Stimulated activated CD4-positive, alpha-beta T cell treated with anti-CD3 and anti-CD28 coated beads, Interleukin-1b, Interleukin-23, amount 100 ng/mL, for 4 hours (primary cell): ENCODE measurements at regions not wholly inside any gene's neighbourhood (a gene's known extent, or its start where the extent isn't known, plus 50 kb on each side); places are given as distances from the start of the nearest gene placed in this dataset.
"Not testable (repeated sequence)": the region's sequence is repeated elsewhere in the genome, so short reads cannot be mapped to it uniquely, and the experiment has no call there.

Experiments
- DNase-seq, 2 donors: peaks; one replicate each; pipeline ENCODE4 v3.0.0-alpha.2; 2020; ENCODE audit warnings: low read depth in 2 of 2

DNA sequence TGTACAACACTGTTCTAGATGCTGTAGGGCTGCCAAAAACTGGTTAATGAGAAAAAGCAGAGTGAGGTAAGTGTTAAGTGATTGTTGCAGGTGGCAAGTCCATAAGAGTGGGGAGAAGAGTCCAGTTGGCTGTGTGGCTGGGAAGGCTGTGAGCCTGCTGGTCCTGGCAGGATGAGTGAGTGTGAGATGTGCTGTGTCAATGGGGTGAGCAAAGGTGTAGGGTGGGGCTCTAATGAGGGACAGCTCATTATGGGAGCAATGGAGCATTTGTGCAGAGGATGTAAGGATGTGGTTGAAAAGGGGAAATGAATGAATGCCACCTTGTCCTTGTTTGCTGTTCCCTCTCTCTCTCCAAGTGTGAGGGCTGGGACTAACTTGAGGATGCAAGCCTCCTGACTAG lies 145.3 kb upstream of the ROPN1 start:
- DNase-seq: no peak

DNA sequence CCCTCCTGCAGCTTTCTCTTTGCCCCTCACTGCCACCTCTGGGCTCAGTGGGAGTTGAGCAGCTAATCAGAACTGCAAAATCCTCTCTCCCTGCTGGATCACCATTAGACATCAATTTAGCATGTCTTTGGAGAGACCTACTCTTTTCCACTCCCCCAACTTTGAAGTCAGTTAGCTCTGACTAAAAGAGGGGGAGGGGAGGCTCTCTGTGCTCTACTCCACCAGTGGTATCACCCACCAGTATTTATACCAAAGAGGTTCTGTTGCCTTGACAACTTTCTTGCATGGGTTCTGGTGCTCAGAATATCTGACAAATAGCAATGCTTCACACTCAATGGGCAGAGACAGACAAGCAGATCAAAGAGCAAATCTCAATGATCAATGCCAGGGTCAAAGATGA lies 146.2 kb upstream of the ROPN1 start:
- DNase-seq: no peak

DNA sequence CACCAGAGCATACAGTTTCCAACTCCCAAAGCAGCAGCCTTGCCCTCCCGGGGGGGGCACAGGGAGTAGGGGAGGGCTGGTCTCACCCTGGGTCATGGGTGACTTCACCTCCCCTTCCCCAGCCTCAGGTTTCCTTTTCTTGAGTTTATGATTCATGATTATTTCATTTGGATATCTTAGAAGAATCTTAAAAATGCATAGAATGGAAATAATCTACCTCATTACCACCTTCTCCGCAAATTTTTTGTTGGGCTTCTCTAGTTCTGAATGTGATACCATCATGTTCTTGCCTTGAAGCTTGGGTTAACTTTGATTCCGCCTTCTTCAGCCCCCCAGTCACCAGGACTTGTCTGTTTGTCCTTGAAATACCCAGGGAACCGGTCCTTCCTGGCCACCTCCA lies 148.8 kb upstream of the ROPN1 start:
- no peak for DNase-seq

DNA sequence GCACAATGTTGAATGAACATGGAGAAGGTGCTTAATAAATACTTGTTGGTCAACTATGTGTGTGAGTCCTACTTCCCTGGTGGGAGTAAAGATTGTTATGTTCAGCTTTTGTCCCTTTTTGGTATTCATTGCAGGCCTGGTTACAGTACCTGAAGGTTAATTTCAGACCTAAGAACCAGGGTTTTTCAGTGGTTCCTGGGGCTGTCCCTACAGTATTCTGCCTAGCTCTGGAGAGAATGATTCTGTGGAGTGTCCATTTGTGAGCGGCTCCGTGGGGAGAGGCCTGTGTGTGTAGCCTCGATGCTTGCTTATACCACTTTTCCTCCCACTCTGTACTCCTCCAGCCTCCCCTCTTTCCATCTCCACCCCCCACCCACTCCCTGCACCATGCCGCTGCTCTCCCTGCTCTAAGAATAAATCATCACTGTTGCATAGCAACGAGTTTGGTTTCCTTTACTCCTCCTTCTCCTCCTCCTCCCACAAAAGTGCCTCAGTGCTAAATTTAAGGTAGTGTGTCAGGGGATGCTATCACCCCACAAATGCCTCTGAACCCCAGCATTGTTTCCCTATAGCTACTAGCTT lies 150.6 kb upstream of the ROPN1 start:
- DNase-seq: no peak

DNA sequence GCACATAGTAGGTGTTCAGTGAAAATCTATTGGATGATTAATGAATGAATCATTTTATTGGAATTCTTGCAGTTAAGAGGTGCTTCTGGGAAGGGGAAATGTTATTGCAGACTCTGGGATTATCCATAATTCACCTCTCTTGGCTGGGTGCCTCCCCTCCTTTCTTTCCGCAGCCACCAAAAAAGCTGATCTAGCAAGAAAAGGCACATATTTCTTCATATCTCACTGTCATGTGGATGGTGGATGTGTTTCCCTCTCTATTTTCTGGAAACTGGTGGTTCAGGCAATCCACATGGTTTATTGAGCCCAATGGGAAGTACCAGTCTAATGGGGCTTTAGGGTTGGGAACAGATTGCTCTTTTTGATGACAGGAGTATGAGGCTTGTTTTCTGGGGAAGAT lies 151.1 kb upstream of the ROPN1 start:
- DNase-seq: no peak

DNA sequence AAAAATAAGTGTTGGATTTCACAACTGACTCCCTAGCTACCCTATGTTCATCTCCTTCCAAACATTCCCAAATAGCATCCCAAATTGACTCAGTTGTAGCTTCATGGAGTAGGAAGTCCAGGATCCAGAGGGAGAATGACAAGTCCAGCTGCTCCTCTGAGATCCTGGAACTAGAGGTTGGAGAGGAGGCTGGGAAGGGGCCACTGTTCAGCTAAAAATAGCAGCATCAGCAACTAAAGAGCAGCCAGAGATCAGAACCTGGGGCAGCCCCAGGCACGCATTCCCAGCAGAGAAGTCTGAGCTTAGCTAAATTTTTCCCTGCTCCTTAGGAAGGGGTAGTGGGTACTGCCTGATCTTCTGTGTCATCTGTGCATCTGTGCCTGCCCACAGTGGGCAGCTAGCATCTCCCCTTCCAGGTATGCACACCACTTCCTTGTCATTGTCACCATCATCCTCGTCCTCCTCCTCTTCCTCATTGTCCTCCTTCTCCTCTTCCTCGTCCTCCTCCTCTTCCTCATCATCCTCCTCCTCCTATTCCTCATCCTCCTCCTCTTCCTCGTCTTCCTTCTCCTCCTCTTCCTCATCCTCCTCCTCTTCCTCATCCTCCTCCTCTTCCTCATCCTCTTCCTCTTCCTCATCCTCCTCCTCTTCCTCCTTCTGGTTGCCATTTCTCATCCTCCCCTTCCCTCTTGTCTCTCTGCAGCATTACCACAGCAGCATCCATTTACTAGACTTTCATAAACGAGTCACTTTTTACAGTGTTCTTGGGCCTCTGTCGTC lies 152.3 kb upstream of the ROPN1 start:
- DNase-seq: no peak

DNA sequence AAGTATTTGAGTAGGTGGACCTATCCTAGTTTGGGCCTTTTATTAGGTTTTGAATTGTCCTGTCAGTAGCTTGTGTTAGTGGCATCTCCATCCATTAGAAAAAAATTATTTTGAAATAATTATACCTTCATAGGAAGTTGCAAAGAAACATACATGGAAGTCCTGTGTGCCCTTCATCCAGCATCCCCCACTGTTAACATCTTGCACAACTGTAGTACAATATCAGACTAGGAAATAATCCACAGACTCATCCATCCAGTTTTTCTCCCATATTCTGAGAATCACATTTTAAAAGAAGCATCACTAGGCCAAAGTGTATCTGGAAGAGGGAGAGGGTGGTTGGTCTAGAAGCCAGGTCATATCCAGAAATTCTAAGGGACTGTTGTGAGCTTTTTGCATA lies 155.5 kb upstream of the ROPN1 start:
- DNase-seq: no peak

DNA sequence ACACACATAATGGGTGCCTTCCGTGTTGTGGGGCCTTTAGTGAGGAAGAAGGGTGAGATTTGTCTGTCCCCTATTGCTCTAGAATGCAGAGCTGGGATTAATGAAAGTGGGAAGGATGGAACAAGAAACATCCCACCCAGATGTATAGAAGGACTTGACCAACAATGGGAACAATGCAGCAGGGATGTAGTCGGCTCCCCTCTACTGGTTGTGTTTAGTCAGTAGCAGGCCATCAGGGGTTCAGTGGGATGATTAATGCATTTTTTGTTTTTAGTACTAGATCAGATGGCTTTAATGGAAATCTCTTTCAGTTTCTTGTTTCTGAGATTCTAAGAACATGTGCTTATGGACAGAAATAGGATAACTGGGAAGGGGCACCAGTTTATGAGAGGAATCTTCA lies 156.0 kb upstream of the ROPN1 start:
- no peak for DNase-seq

DNA sequence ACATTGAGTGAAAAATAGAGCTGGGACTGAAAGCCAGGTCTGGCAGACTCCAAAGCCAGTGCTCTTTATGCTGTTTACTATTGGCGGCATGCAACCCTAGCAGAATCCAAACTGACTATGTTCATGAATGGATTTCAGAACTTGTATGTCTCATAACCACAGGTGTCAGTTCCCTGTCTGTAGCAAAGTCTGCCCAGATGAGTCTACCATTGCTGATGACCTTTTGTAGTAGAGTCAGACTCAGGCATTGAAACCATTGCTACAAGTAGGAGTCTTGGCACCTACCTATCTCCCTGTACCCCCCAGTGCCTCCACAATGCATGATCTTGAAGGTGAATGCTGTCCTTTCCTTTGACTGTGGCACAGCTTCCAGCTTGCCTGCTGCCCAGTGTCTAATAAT lies 157.2 kb upstream of the ROPN1 start:
- DNase-seq: no peak

DNA sequence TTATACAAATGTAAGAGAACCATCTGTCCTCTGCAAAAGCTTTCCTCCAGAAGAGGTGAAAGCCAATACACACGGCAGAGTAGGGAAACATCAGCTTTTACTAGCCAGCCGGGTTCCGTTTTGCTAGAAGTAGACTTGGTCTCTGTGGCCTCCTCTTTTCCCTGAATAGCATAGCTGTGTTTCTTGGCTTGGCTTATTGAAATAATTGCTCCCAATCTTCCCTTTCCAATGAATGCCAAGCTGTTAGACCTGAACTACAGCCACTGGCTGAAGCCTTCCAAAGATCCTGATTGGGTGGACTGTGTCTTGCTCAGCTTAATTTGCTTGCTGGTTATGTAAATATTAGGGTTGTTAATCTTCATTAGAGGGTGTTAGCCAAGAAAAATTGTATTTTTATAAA lies 157.8 kb upstream of the ROPN1 start:
- no peak for DNase-seq

DNA sequence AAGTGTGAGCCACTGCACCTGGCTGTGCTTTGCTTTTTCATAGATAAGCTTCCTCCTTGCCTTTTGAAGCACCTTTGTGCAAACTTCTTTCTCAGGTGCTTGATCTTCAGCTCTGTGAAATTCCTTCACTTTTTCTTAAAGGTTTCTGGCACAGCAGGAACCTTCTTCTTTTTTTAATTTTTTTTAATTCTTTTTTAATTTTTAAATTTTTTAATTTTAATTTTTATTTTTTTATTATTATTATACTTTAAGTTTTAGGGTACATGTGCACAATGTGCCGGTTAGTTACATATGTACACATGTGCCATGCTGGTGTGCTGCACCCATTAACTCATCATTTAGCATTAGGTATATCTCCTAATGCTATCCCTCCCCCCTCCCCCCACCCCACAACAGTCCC lies 161.0 kb upstream of the ROPN1 start:
- not testable (repeated sequence) for DNase-seq

DNA sequence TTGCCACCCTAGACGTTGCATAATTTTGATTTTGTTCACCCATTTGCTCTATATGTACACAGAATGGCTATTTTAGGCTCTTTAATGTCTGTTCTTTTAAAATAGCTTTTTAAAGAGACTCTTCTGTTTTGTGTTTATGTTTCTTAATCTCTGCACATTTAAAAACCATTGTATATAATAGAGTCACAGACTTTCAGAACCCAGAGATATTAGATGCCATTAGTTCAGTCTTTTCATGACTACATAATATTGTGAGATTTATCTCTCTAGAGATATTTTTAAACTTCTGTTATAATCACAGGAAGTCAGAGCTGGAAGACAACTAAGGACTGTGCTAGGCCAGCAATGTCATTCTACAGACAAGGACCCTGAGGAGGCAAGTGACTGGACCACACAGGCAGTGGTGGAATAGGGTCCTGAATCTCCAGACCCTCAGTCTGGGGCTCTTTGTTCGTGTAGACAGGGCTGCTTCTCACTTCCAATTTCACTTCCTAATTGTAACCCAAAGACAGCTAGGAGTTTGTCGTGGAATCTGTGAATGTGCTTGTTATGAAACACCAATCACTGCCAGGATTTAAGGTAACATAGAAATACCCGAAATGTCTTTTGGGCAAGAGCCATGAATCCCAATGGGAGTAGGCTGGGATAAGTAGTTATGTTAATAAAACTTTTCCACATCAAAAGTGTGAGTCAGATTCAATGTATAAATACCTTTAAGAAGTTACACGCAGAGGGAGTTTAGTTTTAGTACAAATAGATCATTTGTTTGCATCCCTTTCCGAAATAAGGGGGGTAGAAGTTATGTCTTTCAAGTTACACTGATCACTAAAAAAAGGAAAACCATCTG lies 165.2 kb upstream of the ROPN1 start:
- DNase-seq: no peak

DNA sequence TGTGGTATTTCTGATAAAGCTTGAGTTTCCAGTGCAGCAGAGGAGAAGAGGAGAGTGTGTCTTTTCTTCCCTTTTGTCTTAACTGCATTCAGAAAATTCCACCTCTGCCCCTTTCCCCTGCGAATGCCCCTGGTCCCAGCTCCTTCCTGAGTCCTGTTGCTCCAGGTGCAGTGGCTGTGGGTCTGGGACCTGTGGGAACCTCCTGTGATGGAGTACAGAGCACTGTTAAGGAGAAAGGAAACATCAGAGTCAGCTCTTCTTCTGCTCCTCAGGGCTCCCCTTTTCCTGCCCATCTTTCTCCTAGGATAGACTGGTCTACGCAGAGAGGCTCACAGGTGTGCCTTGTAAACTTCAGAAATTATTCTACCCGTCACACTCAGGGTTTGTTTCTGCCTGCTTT lies 165.8 kb upstream of the ROPN1 start:
- DNase-seq: no peak

DNA sequence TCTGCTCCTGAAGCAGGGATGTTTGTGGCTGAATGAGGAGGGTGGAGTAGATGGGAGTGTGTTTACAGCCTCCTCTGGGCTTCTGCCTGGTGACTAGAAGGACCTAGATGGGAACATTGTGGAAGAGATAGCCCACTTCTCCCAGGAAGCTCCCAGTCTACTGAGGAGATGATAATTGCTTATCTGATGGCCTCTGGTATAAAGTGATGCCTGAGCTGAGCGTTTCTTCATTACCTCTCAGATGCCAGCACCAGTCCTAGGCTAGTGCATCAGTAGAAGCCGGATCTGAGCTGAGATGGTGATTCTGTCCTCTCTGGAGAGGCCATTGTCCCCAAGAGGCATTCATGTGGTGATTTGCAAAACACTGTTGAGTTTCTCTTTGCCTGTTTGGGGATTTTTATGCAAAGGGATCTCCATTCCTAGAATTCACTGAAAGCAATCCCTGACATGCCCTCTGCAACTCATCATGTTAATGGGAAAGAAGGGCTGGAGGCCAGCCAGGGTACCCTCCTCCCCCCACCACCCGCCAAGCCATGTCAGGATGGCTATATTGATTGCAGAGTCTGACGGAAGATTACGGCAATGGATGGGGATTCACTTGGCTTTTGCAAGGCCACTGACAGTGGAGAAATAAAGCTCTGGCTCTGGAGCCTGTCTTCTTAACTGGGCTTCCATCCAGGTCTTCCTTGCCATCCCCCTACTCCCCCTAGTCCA lies 166.4 kb upstream of the ROPN1 start:
- DNase-seq: no peak

DNA sequence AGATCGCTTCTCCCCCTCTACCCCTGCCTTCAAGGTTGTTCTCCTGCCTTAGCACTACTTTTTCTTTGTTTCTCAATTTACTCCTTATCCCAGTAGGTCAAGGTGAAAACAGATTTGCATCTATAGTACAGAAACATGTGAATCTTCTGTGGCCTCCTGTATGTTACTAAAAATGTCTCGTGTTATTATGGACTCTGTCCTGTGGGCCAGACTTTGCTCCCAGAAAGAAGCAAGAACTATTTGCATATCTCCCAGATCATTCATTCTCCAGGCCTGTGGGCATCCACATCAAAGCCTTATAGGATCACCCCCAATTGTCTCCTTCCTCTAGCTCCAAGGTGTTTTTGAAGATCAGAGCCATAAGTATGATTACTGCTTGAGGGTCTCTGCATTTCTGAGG lies 169.5 kb upstream of the ROPN1 start:
- DNase-seq: no peak

DNA sequence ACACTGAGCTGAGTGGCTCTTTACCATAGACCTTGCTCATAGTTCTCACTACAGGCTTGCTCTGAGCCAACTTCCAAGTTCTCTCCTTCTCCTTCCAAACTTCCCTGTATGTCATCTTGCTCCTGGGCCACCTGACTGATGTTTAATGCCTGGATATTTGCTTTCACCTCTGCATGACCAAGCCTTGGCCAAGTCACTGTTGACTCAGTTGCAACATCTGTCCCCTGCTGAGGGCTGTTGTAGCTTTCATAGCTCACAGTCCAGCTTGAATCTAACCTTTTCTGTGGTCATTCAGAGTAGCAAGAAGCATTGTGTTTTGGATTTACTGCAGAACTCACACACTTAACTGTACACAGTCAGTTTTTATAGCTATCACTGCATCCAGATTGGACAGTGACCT lies 171.8 kb upstream of the ROPN1 start:
- DNase-seq: no peak

DNA sequence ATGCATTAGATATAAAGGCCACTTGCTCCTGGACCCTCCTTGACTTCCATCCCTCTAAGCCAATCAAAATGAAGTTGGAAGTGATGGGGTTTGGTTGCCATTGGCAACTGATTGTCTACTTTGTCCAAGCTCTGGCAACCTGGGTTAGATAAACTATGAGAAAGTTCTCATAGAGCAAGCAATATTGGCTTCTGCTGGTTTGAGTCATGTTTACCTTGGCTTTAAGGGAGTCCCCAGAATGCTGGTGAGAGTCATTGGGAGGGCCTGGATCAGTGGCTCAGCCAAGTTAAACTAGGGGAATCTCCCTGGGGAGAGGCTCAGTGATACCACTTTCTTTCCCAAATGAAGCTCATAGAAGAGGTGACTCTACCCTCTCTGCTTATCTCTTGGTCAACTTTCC lies 176.3 kb upstream of the ROPN1 start:
- no peak for DNase-seq

DNA sequence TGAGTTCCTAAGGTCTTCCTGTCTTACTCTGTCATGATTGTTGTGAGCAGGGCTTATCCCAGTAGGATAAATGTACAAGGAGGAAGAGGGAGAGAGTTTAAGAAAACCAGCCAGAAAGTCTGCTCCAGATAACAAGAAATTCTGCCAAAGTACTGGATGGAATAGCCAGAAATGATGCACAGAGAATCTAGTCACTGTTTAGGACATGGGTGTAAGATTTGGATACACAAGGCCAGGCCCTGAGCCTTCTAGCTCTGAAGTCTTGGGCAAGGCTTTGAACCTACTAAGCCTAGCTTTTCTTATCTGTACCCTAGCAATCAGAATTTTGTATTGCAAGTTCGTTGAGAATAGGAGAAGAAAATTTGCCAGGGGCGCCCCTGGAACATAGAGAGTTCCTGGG lies 180.4 kb upstream of the ROPN1 start:
- no peak for DNase-seq

DNA sequence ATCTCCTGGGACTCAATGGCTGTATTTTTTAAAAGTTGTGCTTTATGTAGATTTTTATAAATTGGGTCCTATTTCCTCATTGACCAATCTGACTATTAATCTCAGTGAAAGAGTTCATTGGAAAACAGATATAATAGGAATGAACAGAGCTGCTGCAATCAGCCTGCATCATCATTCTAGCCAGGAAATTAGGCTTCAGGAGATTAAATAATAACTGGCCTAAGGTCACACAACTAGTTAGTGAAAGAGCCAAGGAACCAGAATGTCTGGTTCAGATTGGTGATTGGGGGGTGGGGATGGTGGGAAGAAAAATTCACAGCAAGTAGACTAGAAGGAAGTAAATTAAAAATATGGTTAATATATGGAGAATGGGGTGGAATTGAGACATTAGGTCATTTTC lies 180.9 kb upstream of the ROPN1 start:
- DNase-seq: no peak

DNA sequence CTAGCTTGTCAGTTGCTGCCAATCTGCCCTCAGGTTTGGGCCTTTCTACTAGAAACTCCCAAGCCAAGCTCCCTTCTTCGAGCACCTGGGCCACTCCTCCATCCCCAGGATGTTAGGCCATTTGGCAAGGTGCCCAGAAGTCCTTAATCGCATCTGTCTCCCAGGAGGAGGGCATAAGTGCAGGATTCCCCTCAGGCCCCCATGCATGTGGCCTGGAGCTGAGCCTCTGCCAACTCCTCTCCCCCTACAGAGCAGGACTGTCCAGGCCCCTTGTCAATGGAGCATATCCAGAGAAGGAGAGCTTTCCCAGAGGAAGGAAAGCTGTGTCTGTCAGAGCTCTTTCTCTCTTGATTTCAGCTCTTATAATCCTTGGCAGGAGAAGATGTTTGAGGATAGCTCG lies 182.6 kb upstream of the ROPN1 start:
- no peak for DNase-seq

DNA sequence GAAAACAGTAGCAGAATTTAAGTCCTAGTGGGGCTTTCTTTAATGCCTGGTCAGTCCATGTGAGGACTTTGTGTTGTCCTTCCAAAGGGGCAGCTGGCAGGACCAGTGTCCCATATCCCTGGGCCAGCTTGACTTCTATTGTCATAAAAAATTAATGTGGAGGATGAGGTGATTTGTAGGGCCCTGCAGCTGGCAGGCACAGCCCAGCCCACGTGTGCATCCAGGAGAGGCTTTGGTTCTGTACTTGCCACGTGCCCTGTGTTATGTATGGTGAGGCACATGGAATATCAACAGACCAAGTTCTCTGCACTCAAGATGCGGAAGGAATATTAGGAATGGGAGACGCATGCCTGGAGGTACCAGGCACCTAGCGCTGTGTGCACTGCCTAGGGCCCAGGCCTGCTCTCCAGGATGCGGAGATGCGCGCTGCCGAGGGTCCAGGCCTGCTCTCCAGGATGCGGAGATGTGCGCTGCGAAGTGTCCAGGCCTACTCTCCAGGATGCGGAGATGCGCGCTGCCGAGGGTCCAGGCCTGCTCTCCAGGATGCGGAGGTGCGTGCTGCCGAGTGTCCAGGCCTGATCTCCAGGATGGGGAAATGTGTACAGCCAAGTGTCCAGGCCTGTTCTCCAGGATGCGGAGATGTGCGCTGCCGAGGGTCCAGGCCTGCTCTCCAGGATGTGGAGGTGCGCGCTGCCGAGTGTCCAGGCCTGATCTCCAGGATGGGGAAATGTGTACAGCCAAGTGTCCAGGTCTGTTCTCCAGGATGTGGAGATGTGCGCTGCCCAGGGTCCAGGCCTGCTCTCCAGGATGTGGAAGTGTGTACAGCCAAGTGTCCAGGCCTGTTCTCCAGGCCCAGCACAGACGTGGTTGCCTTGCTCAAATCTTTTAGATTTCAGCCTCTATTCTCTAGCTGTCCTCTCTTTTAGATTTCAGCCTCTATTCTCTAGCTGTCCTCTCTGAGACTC lies 183.3 kb upstream of the ROPN1 start:
- no peak for DNase-seq
